DND-41 (cell line): ENCODE measurements at regions not wholly inside any gene's neighbourhood (a gene's known extent, or its start where the extent isn't known, plus 50 kb on each side); places are given as distances from the start of the nearest gene placed in this dataset.

Source experiments
- EZH2 ChIP-seq: IDR thresholded peaks from 3 replicates; pipeline ENCODE4 v1.6.1; 2012; ENCODE audit warnings: borderline replicate concordance, low read depth, mild to moderate bottlenecking, moderate library complexity, low read length, inconsistent platforms; ENCODE audit not compliant: severe bottlenecking
- TF ChIP-seq, protein P1 (sequence below): IDR thresholded peaks from 2 replicates; pipeline ENCODE4 v1.5.1; 2012; ENCODE audit warnings: borderline replicate concordance, low read length, moderate library complexity, mild to moderate bottlenecking; ENCODE audit not compliant: poor library complexity, severe bottlenecking; ENCODE audit errors: extremely low read depth

DNA sequence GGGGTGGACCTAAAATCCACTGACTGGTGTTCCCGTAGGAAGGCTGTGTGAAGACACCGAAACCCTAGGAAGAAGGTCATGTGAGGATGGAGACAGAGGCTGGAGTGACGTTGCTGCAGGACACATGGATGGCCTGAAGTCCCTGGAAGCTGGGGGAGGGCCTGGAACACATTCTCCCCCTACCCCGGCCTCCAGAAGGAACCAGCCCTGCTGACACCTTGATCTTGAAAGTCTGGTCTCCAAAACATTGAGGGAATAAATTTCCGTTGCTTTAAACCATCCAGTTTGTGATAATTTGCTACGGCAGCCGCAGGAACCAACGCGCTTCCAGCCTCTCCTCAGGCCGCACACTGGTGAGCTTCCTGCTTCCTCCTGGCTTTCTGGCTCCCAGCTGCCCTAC lies 288.2 kb downstream of the GLRX3 start:
- TF ChIP-seq, protein P1, sequence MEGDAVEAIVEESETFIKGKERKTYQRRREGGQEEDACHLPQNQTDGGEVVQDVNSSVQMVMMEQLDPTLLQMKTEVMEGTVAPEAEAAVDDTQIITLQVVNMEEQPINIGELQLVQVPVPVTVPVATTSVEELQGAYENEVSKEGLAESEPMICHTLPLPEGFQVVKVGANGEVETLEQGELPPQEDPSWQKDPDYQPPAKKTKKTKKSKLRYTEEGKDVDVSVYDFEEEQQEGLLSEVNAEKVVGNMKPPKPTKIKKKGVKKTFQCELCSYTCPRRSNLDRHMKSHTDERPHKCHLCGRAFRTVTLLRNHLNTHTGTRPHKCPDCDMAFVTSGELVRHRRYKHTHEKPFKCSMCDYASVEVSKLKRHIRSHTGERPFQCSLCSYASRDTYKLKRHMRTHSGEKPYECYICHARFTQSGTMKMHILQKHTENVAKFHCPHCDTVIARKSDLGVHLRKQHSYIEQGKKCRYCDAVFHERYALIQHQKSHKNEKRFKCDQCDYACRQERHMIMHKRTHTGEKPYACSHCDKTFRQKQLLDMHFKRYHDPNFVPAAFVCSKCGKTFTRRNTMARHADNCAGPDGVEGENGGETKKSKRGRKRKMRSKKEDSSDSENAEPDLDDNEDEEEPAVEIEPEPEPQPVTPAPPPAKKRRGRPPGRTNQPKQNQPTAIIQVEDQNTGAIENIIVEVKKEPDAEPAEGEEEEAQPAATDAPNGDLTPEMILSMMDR = no peak
- no peak for TF ChIP-seq EZH2
